ENCODE measurements at regions not wholly inside any gene's neighbourhood (a gene's known extent, or its start where the extent isn't known, plus 50 kb on each side); places are given as distances from the start of the nearest gene placed in this dataset.

DNA sequence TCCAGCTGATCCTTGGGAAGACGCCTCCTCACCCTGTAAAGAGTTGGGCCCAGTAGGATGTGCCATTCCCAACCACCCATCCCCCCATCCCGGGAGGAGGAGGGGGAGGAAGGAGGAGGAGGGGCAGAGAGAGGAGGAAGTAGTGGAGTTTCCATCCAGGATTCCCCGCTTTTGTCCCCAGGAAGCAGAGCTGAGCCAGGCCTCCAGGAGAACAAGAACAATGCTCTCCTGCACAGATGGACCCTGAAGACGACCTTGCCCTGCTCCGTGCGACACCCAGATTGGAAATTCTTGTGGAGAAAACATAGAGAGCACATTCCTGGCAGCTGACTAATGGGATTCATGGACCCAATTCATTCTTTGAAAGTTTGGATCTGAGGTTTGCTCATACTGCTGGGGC lies 132.3 kb upstream of the CRY1 start:
- H3K27ac ChIP-seq (ENCODE audit: low read length) = no peak overlapping the region
- H3K4me1 ChIP-seq (ENCODE audit: control insufficient read depth, insufficient read depth, low read length) = no peaks in the 10 kb centered on the region
- H3K4me3 ChIP-seq (ENCODE audit: low read length) = no peak overlapping the region
- 36% methylated on average over 6 of the region's 6 CpGs for WGBS
- no peaks in the 10 kb centered on the region for H3K27me3 ChIP-seq (ENCODE audit: control insufficient read depth, insufficient read depth)
- DNase-seq (no peak), ATAC-seq (no peak)
- no peaks in the 10 kb centered on the region for H3K9me3 ChIP-seq (ENCODE audit: control insufficient read depth, low read length)
- intact Hi-C loops (cut with DNase I) = no loop called here

- ATAC-seq = no peak
- H3K4me3 ChIP-seq (ENCODE audit: low read length) = no peak overlapping the region
- H3K27ac ChIP-seq (ENCODE audit: low read length) = no peak overlapping the region
- H3K9me3 ChIP-seq (ENCODE audit: control insufficient read depth, low read length) = no peaks in the 10 kb centered on the region
- H3K27me3 ChIP-seq (ENCODE audit: control insufficient read depth, insufficient read depth) = no peaks in the 10 kb centered on the region
- intact Hi-C loops (cut with DNase I) = no loop called here
- WGBS = 76% methylated on average over 2 of the region's 2 CpGs
- H3K4me1 ChIP-seq (ENCODE audit: control insufficient read depth, insufficient read depth, low read length) = no peaks in the 10 kb centered on the region
- no peak for DNase-seq
These were observed 132.8 kb upstream of the CRY1 start for GRCh38 chr12:107226126-107226525.

- H3K4me1 ChIP-seq (ENCODE audit: control insufficient read depth, insufficient read depth, low read length) = no peaks in the 10 kb centered on the region
- H3K4me3 ChIP-seq (ENCODE audit: low read length) = no peak overlapping the region
- H3K27ac ChIP-seq (ENCODE audit: low read length) = no peak overlapping the region
- ATAC-seq (no peak), DNase-seq (no peak)
- no peaks in the 10 kb centered on the region for H3K27me3 ChIP-seq (ENCODE audit: control insufficient read depth, insufficient read depth)
- H3K9me3 ChIP-seq (ENCODE audit: control insufficient read depth, low read length) = no peaks in the 10 kb centered on the region
- WGBS = 58% methylated on average over 4 of the region's 4 CpGs
- intact Hi-C loops (cut with DNase I) = no loop called here
These were observed 134.7 kb upstream of the CRY1 start for GRCh38 chr12:107228076-107228475.

DNA sequence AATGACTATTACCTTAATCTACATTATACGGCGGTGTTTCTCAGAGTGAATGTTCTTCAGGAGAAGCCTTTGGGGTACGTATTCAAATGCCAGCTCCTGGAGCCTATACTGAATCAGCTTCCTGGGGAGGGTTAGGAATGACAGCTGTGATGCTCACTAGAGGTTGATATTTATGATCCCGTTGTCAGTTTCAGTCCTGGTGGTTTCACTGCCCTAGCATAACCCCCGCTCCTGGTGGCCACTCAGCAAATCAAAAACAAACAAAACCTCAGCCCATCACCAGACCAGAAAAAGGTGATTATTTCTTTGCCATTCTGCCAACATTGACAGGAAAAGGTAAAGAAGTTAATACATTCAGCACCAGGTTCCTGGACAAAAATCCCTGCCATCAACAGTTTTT lies 136.5 kb upstream of the CRY1 start:
- ATAC-seq (no peak), DNase-seq (no peak)
- Histone ChIP-seq H3K27ac (ENCODE audit: low read length) (no peak overlapping the region), H3K4me3 (ENCODE audit: low read length) (no peak overlapping the region), H3K9me3 (ENCODE audit: control insufficient read depth, low read length) (no peaks in the 10 kb centered on the region), H3K4me1 (ENCODE audit: control insufficient read depth, insufficient read depth, low read length) (no peaks in the 10 kb centered on the region), H3K27me3 (ENCODE audit: control insufficient read depth, insufficient read depth) (no peaks in the 10 kb centered on the region)
- intact Hi-C loops (cut with DNase I) = no loop called here
- WGBS = 76% methylated on average over 5 of the region's 5 CpGs

DNA sequence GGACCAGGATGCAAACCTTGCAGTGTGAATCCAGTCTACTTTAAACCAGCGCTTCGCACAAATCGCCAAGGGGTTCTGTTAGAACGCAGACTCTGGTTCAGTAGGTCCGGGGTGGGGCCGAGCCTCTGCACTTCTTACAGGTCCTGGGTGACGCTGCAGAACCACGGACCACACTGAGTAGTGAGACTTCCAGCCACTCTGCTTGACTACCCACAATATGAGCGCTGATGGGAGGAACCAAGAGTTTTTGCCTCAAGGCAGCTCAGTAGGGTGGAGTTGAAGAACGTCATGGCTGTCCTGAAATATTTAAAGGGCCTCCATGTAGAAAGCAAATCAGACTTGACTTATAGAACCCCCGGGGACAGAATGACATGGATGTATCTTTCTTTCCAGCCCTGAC lies 138.0 kb upstream of the CRY1 start:
- DNase-seq (no peak), ATAC-seq (no peak)
- Histone ChIP-seq H3K27me3 (ENCODE audit: control insufficient read depth, insufficient read depth) (no peaks in the 10 kb centered on the region), H3K4me1 (ENCODE audit: control insufficient read depth, insufficient read depth, low read length) (no peaks in the 10 kb centered on the region), H3K27ac (ENCODE audit: low read length) (no peak overlapping the region), H3K4me3 (ENCODE audit: low read length) (no peak overlapping the region), H3K9me3 (ENCODE audit: control insufficient read depth, low read length) (no peaks in the 10 kb centered on the region)
- WGBS = 90% methylated on average over 11 of the region's 11 CpGs
- intact Hi-C loops (cut with DNase I) = no loop called here

DNA sequence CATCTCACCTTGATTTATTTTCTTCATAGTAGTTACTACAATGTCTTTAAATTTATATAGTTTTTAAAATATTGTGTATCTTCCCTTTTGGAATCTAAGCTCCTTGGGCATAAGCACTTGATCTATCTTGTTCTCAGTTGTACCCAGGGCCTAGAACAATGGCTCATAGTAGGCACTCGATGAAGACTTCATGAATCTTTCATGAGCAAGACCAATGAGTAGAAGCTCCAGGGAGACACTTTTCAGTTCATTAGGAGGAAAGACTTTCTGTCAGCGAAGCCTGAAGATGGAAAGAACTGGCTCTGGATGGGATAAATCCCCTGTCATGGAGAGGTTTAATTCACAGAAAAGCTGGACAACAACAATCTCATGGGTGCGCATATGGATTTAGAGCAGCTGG lies 140.2 kb upstream of the CRY1 start:
- H3K9me3 ChIP-seq (ENCODE audit: control insufficient read depth, low read length) = no peaks in the 10 kb centered on the region
- DNase-seq (no peak), ATAC-seq (no peak)

GRCh38 chr12:107235600-107235999 lies 142.3 kb upstream of the CRY1 start:
- 79% methylated on average over 2 of the region's 2 CpGs for WGBS

More for the DNA sequence above, 140.2 kb upstream of the CRY1 start:
- intact Hi-C loops (cut with DNase I) = no loop called here
- 89% methylated on average over 3 of the region's 3 CpGs for WGBS
- H3K27me3 ChIP-seq (ENCODE audit: control insufficient read depth, insufficient read depth) = no peaks in the 10 kb centered on the region
- no peak overlapping the region for H3K4me3 ChIP-seq (ENCODE audit: low read length)
- no peak overlapping the region for H3K27ac ChIP-seq (ENCODE audit: low read length)
- no peaks in the 10 kb centered on the region for H3K4me1 ChIP-seq (ENCODE audit: control insufficient read depth, insufficient read depth, low read length)

GRCh38 chr12:107236824-107237511 lies 143.6 kb upstream of the CRY1 start:
- H3K4me1 ChIP-seq (ENCODE audit: control insufficient read depth, insufficient read depth, low read length) = no peaks in the 10 kb centered on the region
- intact Hi-C loops (cut with DNase I) = no loop called here
- no peak overlapping the region for H3K27ac ChIP-seq (ENCODE audit: low read length)
- no peak for ATAC-seq
- no peak overlapping the region for H3K4me3 ChIP-seq (ENCODE audit: low read length)
- 48% methylated on average over 6 of the region's 6 CpGs for WGBS
- H3K27me3 ChIP-seq (ENCODE audit: control insufficient read depth, insufficient read depth) = no peaks in the 10 kb centered on the region
- no peak for DNase-seq
- H3K9me3 ChIP-seq (ENCODE audit: control insufficient read depth, low read length) = no peaks in the 10 kb centered on the region

More at GRCh38 chr12:107235600-107235999, 142.3 kb upstream of the CRY1 start:
- ATAC-seq (no peak), DNase-seq (no peak)
- H3K27ac ChIP-seq (ENCODE audit: low read length) = no peak overlapping the region
- no peaks in the 10 kb centered on the region for H3K27me3 ChIP-seq (ENCODE audit: control insufficient read depth, insufficient read depth)
- no peaks in the 10 kb centered on the region for H3K9me3 ChIP-seq (ENCODE audit: control insufficient read depth, low read length)
- intact Hi-C loops (cut with DNase I) = no loop called here
- no peaks in the 10 kb centered on the region for H3K4me1 ChIP-seq (ENCODE audit: control insufficient read depth, insufficient read depth, low read length)
- H3K4me3 ChIP-seq (ENCODE audit: low read length) = no peak overlapping the region

GRCh38 chr12:107238296-107238695 lies 144.9 kb upstream of the CRY1 start:
- no peak for ATAC-seq
- H3K4me1 ChIP-seq (ENCODE audit: control insufficient read depth, insufficient read depth, low read length) = no peaks in the 10 kb centered on the region

GRCh38 chr12:107241411-107241810 lies 148.1 kb upstream of the CRY1 start:
- Histone ChIP-seq H3K27ac (ENCODE audit: low read length) (no peak overlapping the region), H3K4me1 (ENCODE audit: control insufficient read depth, insufficient read depth, low read length) (no peaks in the 10 kb centered on the region), H3K4me3 (ENCODE audit: low read length) (no peak overlapping the region), H3K27me3 (ENCODE audit: control insufficient read depth, insufficient read depth) (no peaks in the 10 kb centered on the region), H3K9me3 (ENCODE audit: control insufficient read depth, low read length) (no peaks in the 10 kb centered on the region)
- DNase-seq = no peak
- intact Hi-C loops (cut with DNase I) = no loop called here
- ATAC-seq = no peak
- 37% methylated on average over 1 of the region's 1 CpG for WGBS

More at GRCh38 chr12:107238296-107238695, 144.9 kb upstream of the CRY1 start:
- Histone ChIP-seq H3K27ac (ENCODE audit: low read length) (no peak overlapping the region), H3K27me3 (ENCODE audit: control insufficient read depth, insufficient read depth) (no peaks in the 10 kb centered on the region), H3K4me3 (ENCODE audit: low read length) (no peak overlapping the region), H3K9me3 (ENCODE audit: control insufficient read depth, low read length) (no peaks in the 10 kb centered on the region)
- intact Hi-C loops (cut with DNase I) = no loop called here
- 89% methylated on average over 3 of the region's 3 CpGs for WGBS
- no peak for DNase-seq

GRCh38 chr12:107242189-107242588 lies 148.8 kb upstream of the CRY1 start:
- whole genome bisulfite sequencing = 10% methylated on average over 4 of the region's 4 CpGs
- ATAC-seq (no peak), DNase-seq (no peak)
- Histone ChIP-seq H3K4me3 (ENCODE audit: low read length) (no peak overlapping the region), H3K4me1 (ENCODE audit: control insufficient read depth, insufficient read depth, low read length) (no peaks in the 10 kb centered on the region), H3K9me3 (ENCODE audit: control insufficient read depth, low read length) (no peaks in the 10 kb centered on the region), H3K27me3 (ENCODE audit: control insufficient read depth, insufficient read depth) (no peaks in the 10 kb centered on the region), H3K27ac (ENCODE audit: low read length) (no peak overlapping the region)
- intact Hi-C loops (cut with DNase I) = no loop called here

DNA sequence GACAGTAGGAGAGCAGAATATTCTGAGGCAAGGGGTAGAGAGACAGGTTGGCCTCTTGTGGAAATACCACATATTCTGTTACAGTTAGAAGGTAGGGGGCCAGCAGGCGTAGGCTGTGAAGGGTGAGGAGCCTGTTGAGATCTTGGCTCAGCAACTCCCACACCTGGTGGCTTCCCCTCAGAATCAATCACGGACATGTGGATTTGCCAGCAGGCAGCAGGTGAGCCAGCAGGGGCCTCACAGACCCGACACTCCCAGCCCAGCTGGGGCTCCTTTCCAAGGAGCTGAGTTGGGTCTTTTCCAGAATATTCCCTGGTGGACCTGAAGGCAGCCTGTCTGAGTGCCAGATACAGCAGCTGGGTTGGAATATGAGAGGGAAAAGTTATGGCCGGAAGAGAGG lies 150.0 kb upstream of the CRY1 start:
- intact Hi-C loops (cut with DNase I) = no loop called here
- no peak for ATAC-seq
- WGBS = 47% methylated on average over 4 of the region's 4 CpGs

More for the DNA sequence above, 150.0 kb upstream of the CRY1 start:
- Histone ChIP-seq H3K9me3 (ENCODE audit: control insufficient read depth, low read length) (no peaks in the 10 kb centered on the region), H3K27ac (ENCODE audit: low read length) (no peak overlapping the region), H3K27me3 (ENCODE audit: control insufficient read depth, insufficient read depth) (no peaks in the 10 kb centered on the region), H3K4me1 (ENCODE audit: control insufficient read depth, insufficient read depth, low read length) (no peaks in the 10 kb centered on the region), H3K4me3 (ENCODE audit: low read length) (no peak overlapping the region)
- DNase-seq = no peak
